WTC11 (cell line): ENCODE measurements at regions not wholly inside any gene's neighbourhood (a gene's known extent, or its start where the extent isn't known, plus 50 kb on each side); places are given as distances from the start of the nearest gene placed in this dataset.

Source experiments
- ATAC-seq: fragments of 200-7000 bp; cut with Tn5 transposase; 2 replicates; pipeline ENCODE4 v1.10.0; 2021; ENCODE audit warnings: mild to moderate bottlenecking, moderate library complexity
- CTCF ChIA-PET: fragments of 300-600 bp; sonication (Branson Sonifier 250); formaldehyde crosslinking; loops from one replicate; lab custom pipeline; 2021; ENCODE audit warnings: antibody characterized with exemption; lab: Charles Lee
- POLR2A ChIA-PET: fragments of 350-600 bp; sonication (Branson Sonifier 250); formaldehyde crosslinking; loops from one replicate; lab custom pipeline; 2021; ENCODE audit warnings: antibody characterized with exemption; lab: Charles Lee
- DNase-seq: peaks from one replicate; pipeline ENCODE4 v3.0.0; 2021; ENCODE audit warnings: low spot score
- H3K27ac Mint-ChIP-seq: 2 replicates; pipeline ENCODE4 v1.8.0; 2021; ENCODE audit warnings: mixed read lengths
- H3K27me3 Mint-ChIP-seq: 2 replicates; pipeline ENCODE4 v1.8.0; 2021; ENCODE audit warnings: low read depth, mild to moderate bottlenecking, moderate library complexity, mixed read lengths
- H3K36me3 Mint-ChIP-seq: 2 replicates; pipeline ENCODE4 v1.8.0; 2021; ENCODE audit warnings: mixed read lengths
- H3K4me1 Mint-ChIP-seq: 2 replicates; pipeline ENCODE4 v1.8.0; 2022; ENCODE audit warnings: mixed read lengths
- H3K4me3 Mint-ChIP-seq: 2 replicates; pipeline ENCODE4 v1.8.0; 2021; ENCODE audit warnings: mild to moderate bottlenecking, moderate library complexity, mixed read lengths
- H3K9me3 Mint-ChIP-seq: 2 replicates; pipeline ENCODE4 v1.8.0; 2021; ENCODE audit warnings: mixed read lengths
- AR ChIP-seq: fragments of 250-450 bp; sonication (Bioruptor Pico); IDR thresholded peaks from 2 replicates; pipeline ENCODE4 v1.9.0; 2021; ENCODE audit warnings: mild to moderate bottlenecking
- ATF1 ChIP-seq: sonication (generic); formaldehyde crosslinking; IDR thresholded peaks from 2 replicates; pipeline ENCODE4 v1.8.1; 2023; ENCODE audit warnings: mild to moderate bottlenecking, moderate library complexity, missing genetic modification reagents
- ATF6 ChIP-seq: sonication (generic); formaldehyde crosslinking; IDR thresholded peaks from 2 replicates; pipeline ENCODE4 v1.8.1; 2023; ENCODE audit warnings: mild to moderate bottlenecking, missing genetic modification reagents
- CREB1 ChIP-seq: sonication (generic); formaldehyde crosslinking; IDR thresholded peaks from 2 replicates; pipeline ENCODE4 v1.8.0; 2023; ENCODE audit warnings: mild to moderate bottlenecking, missing genetic modification reagents
- CREM ChIP-seq: sonication (generic); formaldehyde crosslinking; IDR thresholded peaks from 2 replicates; pipeline ENCODE4 v1.8.1; 2022; ENCODE audit warnings: mild to moderate bottlenecking, missing genetic modification reagents, moderate library complexity
- E2F5 ChIP-seq: sonication (generic); formaldehyde crosslinking; IDR thresholded peaks from 2 replicates; pipeline ENCODE4 v1.8.1; 2022; ENCODE audit warnings: mild to moderate bottlenecking, moderate library complexity, missing genetic modification reagents
- EMX1 ChIP-seq: fragments of 250-450 bp; sonication (Bioruptor Pico); IDR thresholded peaks from 2 replicates; pipeline ENCODE4 v1.8.0; 2021; ENCODE audit warnings: mild to moderate bottlenecking
- ESRRA ChIP-seq: sonication (generic); formaldehyde crosslinking; IDR thresholded peaks from 2 replicates; pipeline ENCODE4 v1.8.1; 2022; ENCODE audit warnings: mild to moderate bottlenecking, missing genetic modification reagents, borderline replicate concordance
- FOXJ3 ChIP-seq: sonication (generic); formaldehyde crosslinking; IDR thresholded peaks from 2 replicates; pipeline ENCODE4 v1.9.0; 2021; ENCODE audit warnings: missing genetic modification reagents, mild to moderate bottlenecking, borderline replicate concordance
- IRF1 ChIP-seq: sonication (generic); formaldehyde crosslinking; IDR thresholded peaks from 2 replicates; pipeline ENCODE4 v1.8.0; 2023; ENCODE audit warnings: missing genetic modification reagents
- JUN ChIP-seq: sonication (generic); formaldehyde crosslinking; IDR thresholded peaks from 2 replicates; pipeline ENCODE4 v1.8.0; 2023; ENCODE audit warnings: mild to moderate bottlenecking, missing genetic modification reagents
- MAX ChIP-seq: sonication (generic); formaldehyde crosslinking; IDR thresholded peaks from 2 replicates; pipeline ENCODE4 v1.8.0; 2022; ENCODE audit warnings: mild to moderate bottlenecking, missing genetic modification reagents
- NFATC4 ChIP-seq: fragments of 250-450 bp; sonication (Bioruptor Pico); IDR thresholded peaks from 2 replicates; pipeline ENCODE4 v1.9.0; 2021; ENCODE audit warnings: mild to moderate bottlenecking
- NR1H2 ChIP-seq: sonication (generic); formaldehyde crosslinking; IDR thresholded peaks from 2 replicates; pipeline ENCODE4 v1.9.0; 2021; ENCODE audit warnings: mild to moderate bottlenecking, moderate library complexity, missing genetic modification reagents
- PRRX2 ChIP-seq: fragments of 250-450 bp; sonication (Bioruptor Pico); IDR thresholded peaks from 2 replicates; pipeline ENCODE4 v1.8.0; 2021; ENCODE audit warnings: mild to moderate bottlenecking
- RELA ChIP-seq: sonication (generic); formaldehyde crosslinking; IDR thresholded peaks from 2 replicates; pipeline ENCODE4 v1.8.1; 2022; ENCODE audit warnings: missing genetic modification reagents, mild to moderate bottlenecking, borderline replicate concordance
- SMAD3 ChIP-seq: sonication (generic); formaldehyde crosslinking; IDR thresholded peaks from 2 replicates; pipeline ENCODE4 v1.8.0; 2022; ENCODE audit warnings: missing genetic modification reagents, mild to moderate bottlenecking, borderline replicate concordance
- SMAD4 ChIP-seq: sonication (generic); formaldehyde crosslinking; IDR thresholded peaks from 2 replicates; pipeline ENCODE4 v1.8.0; 2022; ENCODE audit warnings: mild to moderate bottlenecking, missing genetic modification reagents
- SP1 ChIP-seq: sonication (generic); formaldehyde crosslinking; conservative IDR thresholded peaks from 2 replicates; pipeline ENCODE4 v1.8.1; 2022; ENCODE audit warnings: missing genetic modification reagents
- TCF7 ChIP-seq: sonication (generic); formaldehyde crosslinking; IDR thresholded peaks from 2 replicates; pipeline ENCODE4 v1.8.0; 2022; ENCODE audit warnings: mild to moderate bottlenecking, low read depth, missing genetic modification reagents, moderate library complexity
- TEAD1 ChIP-seq: sonication (generic); formaldehyde crosslinking; IDR thresholded peaks from 2 replicates; pipeline ENCODE4 v1.8.0; 2022; ENCODE audit warnings: mild to moderate bottlenecking, missing genetic modification reagents
- USF1 ChIP-seq: sonication (generic); formaldehyde crosslinking; IDR thresholded peaks from 2 replicates; pipeline ENCODE4 v1.8.0; 2022; ENCODE audit warnings: mild to moderate bottlenecking, missing genetic modification reagents
- ZNF396 ChIP-seq: fragments of 250-450 bp; sonication (Bioruptor Pico); IDR thresholded peaks from 2 replicates; pipeline ENCODE4 v1.8.0; 2021; ENCODE audit warnings: mild to moderate bottlenecking, moderate library complexity, borderline replicate concordance
- ZNF512 ChIP-seq: sonication (generic); formaldehyde crosslinking; IDR thresholded peaks from 2 replicates; pipeline ENCODE4 v1.8.1; 2022; ENCODE audit warnings: missing genetic modification reagents, borderline replicate concordance
- ZSCAN18 ChIP-seq: fragments of 250-450 bp; sonication (Bioruptor Pico); IDR thresholded peaks from 2 replicates; pipeline ENCODE4 v2.1.2; 2022; ENCODE audit warnings: mild to moderate bottlenecking, moderate library complexity

- DNase-seq (no peak), ATAC-seq (no peak)
- ChIA-PET CTCF (no interaction called here), POLR2A (no interaction called here)
- peaks cover 11% of the 10 kb centered on the region for H3K9me3 Mint-ChIP-seq
- no peak overlapping the region for H3K4me3 Mint-ChIP-seq
- peaks cover 3% of the 10 kb centered on the region; the same call in 1 of the 2 replicates for H3K27me3 Mint-ChIP-seq
- H3K27ac Mint-ChIP-seq: no peak overlapping the region
- H3K36me3 Mint-ChIP-seq: peaks cover 5% of the 10 kb centered on the region; the same call in 1 of the 2 replicates
- TF ChIP-seq ATF6 (CRISPR knock-in tag): no peak
- TF ChIP-seq SP1 (CRISPR knock-in tag): no peak
- no peak for TF ChIP-seq E2F5 (CRISPR knock-in tag)
- no peak for TF ChIP-seq CREM
- no peak for TF ChIP-seq ESRRA (CRISPR knock-in tag)
- no peak for TF ChIP-seq SMAD4 (CRISPR knock-in tag)
- TF ChIP-seq NFATC4 (CRISPR knock-in tag): no peak
- TF ChIP-seq FOXJ3 (CRISPR knock-in tag): no peak
- no peak for TF ChIP-seq ZSCAN18 (CRISPR knock-in tag)
- TF ChIP-seq IRF1 (CRISPR knock-in tag): no peak
- TF ChIP-seq NR1H2 (CRISPR knock-in tag): no peak
- TF ChIP-seq CREB1 (CRISPR knock-in tag): no peak
- no peak for TF ChIP-seq SMAD3
- TF ChIP-seq RELA (CRISPR knock-in tag): no peak
- TF ChIP-seq MAX: no peak
- no peak for TF ChIP-seq JUN (CRISPR knock-in tag)
- no peak for TF ChIP-seq ZNF512 (CRISPR knock-in tag)
- no peak for TF ChIP-seq PRRX2 (CRISPR knock-in tag)
- TF ChIP-seq TEAD1: no peak
- no peak for TF ChIP-seq ZNF396 (CRISPR knock-in tag)
- H3K4me1 Mint-ChIP-seq: peaks cover 16% of the 10 kb centered on the region
These were observed 221.6 kb downstream of the RAD51AP2 start for GRCh38 chr2:17296686-17297085.

GRCh38 chr2:17289669-17290068, 228.6 kb downstream of the RAD51AP2 start:
- Mint-ChIP-seq H3K4me3 (no peak overlapping the region), H3K9me3 (peaks cover 4% of the 10 kb centered on the region), H3K27ac (no peak overlapping the region), H3K27me3 (no peaks in the 10 kb centered on the region), H3K36me3 (peaks cover 9% of the 10 kb centered on the region; the same call in 1 of the 2 replicates), H3K4me1 (peaks cover 21% of the 10 kb centered on the region)
- ChIA-PET CTCF (interaction anchor here (1.0 kb wide), 2 partner anchors 20 to 21 kb away, joined by 3 to 4 read pairs; no protein-coding TSS in a partner anchor), POLR2A (no interaction called here)
- no peak for TF ChIP-seq ATF1 (CRISPR knock-in tag)
- no peak for TF ChIP-seq EMX1 (CRISPR knock-in tag)
- TF ChIP-seq USF1 (CRISPR knock-in tag): no peak
- no peak for TF ChIP-seq TCF7 (CRISPR knock-in tag)
- no peak for TF ChIP-seq AR (CRISPR knock-in tag)
- TF ChIP-seq ATF6 (CRISPR knock-in tag): no peak
- DNase-seq (no peak), ATAC-seq (no peak)
